ENCODE measurements at regions not wholly inside any gene's neighbourhood (a gene's known extent, or its start where the extent isn't known, plus 50 kb on each side); places are given as distances from the start of the nearest gene placed in this dataset.
"Not testable (repeated sequence)": the region's sequence is repeated elsewhere in the genome, so short reads cannot be mapped to it uniquely, and the experiment has no call there.

DNA sequence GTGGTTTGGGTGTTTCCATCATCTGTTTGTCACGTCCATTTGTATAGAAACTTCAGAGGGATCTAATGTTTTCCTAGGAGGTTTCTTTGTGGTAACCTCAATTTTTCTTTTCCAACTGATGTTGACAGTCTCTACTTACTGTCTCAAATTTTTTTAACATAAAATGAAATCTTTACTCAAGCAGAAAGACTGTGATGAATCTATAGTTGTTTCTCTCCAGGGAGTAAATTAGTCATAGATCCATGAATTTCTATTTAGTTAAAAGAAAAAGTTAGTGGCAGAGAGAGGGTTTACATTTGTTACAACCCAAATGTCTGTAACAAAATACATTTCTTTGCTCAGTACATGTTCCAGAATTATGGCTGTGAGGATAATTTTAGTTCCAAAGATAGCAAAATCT, 161.6 kb downstream of the DISP1 start:
- ATAC-seq = no peak
- TF ChIP-seq, protein P1, sequence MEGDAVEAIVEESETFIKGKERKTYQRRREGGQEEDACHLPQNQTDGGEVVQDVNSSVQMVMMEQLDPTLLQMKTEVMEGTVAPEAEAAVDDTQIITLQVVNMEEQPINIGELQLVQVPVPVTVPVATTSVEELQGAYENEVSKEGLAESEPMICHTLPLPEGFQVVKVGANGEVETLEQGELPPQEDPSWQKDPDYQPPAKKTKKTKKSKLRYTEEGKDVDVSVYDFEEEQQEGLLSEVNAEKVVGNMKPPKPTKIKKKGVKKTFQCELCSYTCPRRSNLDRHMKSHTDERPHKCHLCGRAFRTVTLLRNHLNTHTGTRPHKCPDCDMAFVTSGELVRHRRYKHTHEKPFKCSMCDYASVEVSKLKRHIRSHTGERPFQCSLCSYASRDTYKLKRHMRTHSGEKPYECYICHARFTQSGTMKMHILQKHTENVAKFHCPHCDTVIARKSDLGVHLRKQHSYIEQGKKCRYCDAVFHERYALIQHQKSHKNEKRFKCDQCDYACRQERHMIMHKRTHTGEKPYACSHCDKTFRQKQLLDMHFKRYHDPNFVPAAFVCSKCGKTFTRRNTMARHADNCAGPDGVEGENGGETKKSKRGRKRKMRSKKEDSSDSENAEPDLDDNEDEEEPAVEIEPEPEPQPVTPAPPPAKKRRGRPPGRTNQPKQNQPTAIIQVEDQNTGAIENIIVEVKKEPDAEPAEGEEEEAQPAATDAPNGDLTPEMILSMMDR (IDR thresholded peaks at IDR 0.05) = no peak

DNA sequence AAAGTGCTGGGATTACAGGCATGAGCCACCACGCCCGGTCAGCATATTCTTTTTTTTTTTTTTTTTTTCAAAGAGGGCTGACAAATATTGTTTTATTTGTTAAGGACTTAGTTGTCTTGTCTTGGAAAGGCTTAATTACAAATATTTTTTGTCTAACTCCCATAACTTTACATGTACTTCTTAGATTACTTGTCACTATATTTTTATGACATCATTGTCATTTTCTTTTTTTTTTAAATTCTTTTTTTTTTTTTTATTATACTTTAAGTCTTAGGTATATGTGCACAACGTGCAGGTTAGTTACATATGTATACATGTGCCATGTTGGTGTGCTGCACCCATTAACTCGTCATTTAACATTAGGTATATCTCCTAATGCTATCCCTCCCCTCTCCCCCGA, 162.5 kb downstream of the DISP1 start:
- peaks cover 11% of the 10 kb centered on the region for H3K4me1 ChIP-seq
- intact Hi-C loops (cut with DNase I); H3K4me3 ChIP-seq; H3K9me3 ChIP-seq; DNase-seq; H3K36me3 ChIP-seq; H3K27ac ChIP-seq; H3K27me3 ChIP-seq; ATAC-seq: not testable (repeated sequence)

More for the DNA sequence above, 161.6 kb downstream of the DISP1 start:
- Histone ChIP-seq H3K4me1 (peaks cover 11% of the 10 kb centered on the region), H3K9me3 (no peaks in the 10 kb centered on the region), H3K27ac (no peak overlapping the region), H3K36me3 (no peaks in the 10 kb centered on the region), H3K4me3 (no peak overlapping the region), H3K27me3 (no peaks in the 10 kb centered on the region)
- DNase-seq = no peak
- intact Hi-C loops (cut with DNase I) = no loop called here

DNA sequence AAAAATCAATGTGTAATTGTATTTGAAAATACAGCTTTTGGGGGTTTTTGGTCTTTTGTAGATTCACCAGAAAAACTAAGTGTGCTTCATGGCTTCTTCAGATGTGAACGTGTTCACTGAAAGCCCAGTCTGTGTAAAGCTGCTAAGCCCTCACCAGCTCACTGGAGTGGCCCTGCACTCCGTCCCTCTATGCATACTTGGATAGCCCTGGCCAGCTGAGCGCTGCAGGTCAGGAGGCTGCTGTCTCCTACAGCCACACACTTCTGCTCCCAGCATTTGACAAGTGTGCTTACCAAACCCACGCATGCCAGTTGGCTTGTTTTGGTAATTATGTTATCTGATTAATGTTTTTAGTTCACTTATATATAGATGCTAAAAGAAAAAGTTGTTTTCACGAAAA, 163.5 kb downstream of the TLR5 start:
- ATAC-seq (no peak), DNase-seq (no peak)
- Histone ChIP-seq H3K36me3 (no peaks in the 10 kb centered on the region), H3K4me1 (peaks cover 5% of the 10 kb centered on the region), H3K9me3 (no peaks in the 10 kb centered on the region), H3K27me3 (no peaks in the 10 kb centered on the region), H3K4me3 (no peak overlapping the region), H3K27ac (no peak overlapping the region)
- TF ChIP-seq, protein P1 (IDR thresholded peaks at IDR 0.05) = no peak
- intact Hi-C loops (cut with DNase I) = no loop called here

DNA sequence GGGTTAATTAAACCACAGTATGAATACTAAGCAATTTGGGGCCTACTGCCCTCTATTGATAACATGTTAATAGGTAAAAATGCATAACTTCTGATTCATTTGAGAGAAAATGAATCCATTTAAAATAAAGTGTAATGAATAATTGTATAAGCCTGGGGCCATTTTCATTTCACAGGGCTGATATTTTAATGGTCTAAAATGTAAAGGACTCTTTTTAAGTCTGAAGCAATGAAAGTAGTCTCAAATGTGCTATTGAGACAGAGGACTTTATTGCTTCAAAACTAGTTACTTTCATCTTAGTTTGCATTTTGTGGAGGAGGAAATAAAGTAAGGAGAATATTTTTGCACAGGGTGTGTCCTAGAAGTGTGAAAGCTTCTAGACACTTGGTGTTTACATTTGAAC, 155.4 kb downstream of the TLR5 start:
- intact Hi-C loops (cut with DNase I) = no loop called here
- Histone ChIP-seq H3K9me3 (no peaks in the 10 kb centered on the region), H3K27ac (no peak overlapping the region), H3K4me1 (no peaks in the 10 kb centered on the region), H3K36me3 (no peaks in the 10 kb centered on the region), H3K27me3 (no peaks in the 10 kb centered on the region), H3K4me3 (no peak overlapping the region)
- TF ChIP-seq, protein P1 (IDR thresholded peaks at IDR 0.05) = no peak
- ATAC-seq (no peak), DNase-seq (no peak)

DNA sequence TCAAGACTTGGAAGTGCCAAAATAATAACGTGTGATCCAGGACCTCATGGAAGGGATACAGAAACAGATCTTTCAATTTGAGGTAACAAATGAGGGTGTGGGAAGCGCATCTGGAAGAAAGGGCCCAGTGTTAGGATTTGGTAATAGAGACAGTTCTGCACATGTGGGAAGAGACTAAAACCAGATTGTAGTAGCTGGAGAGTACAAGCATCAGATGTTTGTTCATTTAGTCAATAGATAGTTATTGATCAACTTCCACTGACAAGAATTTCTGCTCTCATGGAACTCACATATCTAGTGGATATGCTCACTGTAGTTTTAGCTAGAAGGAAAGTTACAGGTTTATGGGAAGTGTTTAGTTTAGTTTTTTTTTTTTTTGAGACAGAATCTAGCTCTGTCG, 153.6 kb downstream of the TLR5 start:
- DNase-seq (no peak), ATAC-seq (no peak)
- Histone ChIP-seq H3K9me3 (no peaks in the 10 kb centered on the region), H3K4me3 (no peak overlapping the region), H3K27ac (no peak overlapping the region), H3K4me1 (peaks cover 2% of the 10 kb centered on the region), H3K27me3 (no peaks in the 10 kb centered on the region), H3K36me3 (no peaks in the 10 kb centered on the region)
- intact Hi-C loops (cut with DNase I) = no loop called here
- TF ChIP-seq, protein P1 (IDR thresholded peaks at IDR 0.05) = no peak

DNA sequence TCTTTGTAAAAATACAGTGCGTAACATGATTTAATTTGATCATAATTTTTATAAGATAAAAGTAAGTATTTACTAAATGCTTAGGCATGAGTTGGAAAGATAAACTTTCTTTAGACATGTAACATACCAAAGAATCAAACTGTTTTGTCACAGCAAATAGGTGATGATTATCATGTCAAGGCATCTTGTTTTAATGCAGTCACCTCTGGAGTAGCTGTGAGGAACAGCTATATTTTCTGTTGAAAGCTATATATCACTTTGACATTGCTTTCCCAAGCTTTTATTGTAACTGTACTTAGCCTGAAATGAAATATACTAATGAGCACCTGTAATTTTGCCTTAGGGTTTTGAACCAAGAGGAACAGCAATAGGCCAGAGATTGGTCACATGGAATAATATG, 151.9 kb downstream of the TLR5 start:
- Histone ChIP-seq H3K4me3 (no peak overlapping the region), H3K9me3 (no peaks in the 10 kb centered on the region), H3K27me3 (no peaks in the 10 kb centered on the region), H3K36me3 (peaks cover 4% of the 10 kb centered on the region), H3K4me1 (peaks cover 16% of the 10 kb centered on the region), H3K27ac (no peak overlapping the region)
- DNase-seq (no peak), ATAC-seq (no peak)
- intact Hi-C loops (cut with DNase I) = no loop called here
- TF ChIP-seq, protein P1 (IDR thresholded peaks at IDR 0.05) = no peak

All from upper lobe of right lung (tissue), 1 donor.